Left colon (tissue), 2 donors: ENCODE measurements at regions not wholly inside any gene's neighbourhood (a gene's known extent, or its start where the extent isn't known, plus 50 kb on each side); places are given as distances from the start of the nearest gene placed in this dataset.
"Not testable (repeated sequence)": the region's sequence is repeated elsewhere in the genome, so short reads cannot be mapped to it uniquely, and the experiment has no call there.

Experiments
- ATAC-seq: fragments of 200-7000 bp; cut with Tn5 transposase; one replicate; pipeline ENCODE4 v1.9.1; 2020; ENCODE audit warnings: mild to moderate bottlenecking, moderate library complexity
- DNase-seq, 2 donors: peaks; one replicate each; pipeline ENCODE4 v3.0.0-alpha.2; 2020
- intact Hi-C, 2 donors: fragments of 100-400 bp; cut with DNase I in 1 of 2; cut with micrococcal nuclease in 1 of 2; formaldehyde crosslinking; loops; one replicate each; pipeline versions ENCODE4 v1.11.2 to v1.14.0; 2022; cut with DNase I, micrococcal nuclease
- donor health status: DM: no; HTN: no; CAD: no.
- donor health status: DM: yes; HTN: yes; CAD: no.

DNA sequence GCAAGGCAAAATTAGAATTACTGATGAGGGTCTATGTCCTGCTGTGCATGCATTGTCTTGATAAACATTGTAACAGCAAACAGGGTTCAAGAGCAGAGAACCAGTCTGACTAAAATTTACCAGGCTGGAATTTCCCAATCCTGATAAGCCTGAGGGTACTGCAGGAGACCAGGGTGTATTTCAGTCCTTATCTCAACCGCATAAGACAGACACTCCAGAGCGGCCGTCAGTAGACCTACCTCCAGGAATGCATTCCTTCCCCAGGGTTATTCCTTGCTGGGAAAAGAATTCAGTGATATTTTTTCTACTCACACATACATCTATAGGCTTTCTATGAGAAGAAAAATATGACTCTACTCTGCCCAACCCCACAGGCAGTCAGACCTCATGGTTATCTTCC lies 466.1 kb downstream of the SLC6A15 start:
- DNase-seq, ATAC-seq, intact Hi-C loops: not testable (repeated sequence)

DNA sequence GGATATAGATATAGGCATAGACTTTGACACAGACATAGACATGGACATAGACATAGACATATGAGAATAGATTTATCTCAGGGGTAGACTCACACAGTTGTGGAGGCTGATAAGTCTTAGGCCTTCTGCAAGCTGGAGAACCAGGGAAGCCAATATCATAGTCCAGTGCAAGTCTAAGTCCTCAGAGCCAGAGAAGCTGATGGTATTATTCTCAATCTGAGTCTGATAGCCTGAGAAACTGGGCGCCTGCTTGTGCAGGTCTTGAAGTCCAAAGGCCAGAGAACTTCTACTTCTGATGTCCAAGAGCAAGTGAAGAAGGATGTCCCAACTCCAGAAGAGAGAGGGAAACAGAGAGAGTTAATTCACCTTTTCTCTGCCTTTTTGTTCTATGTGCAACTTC lies 476.5 kb downstream of the SLC6A15 start:
- DNase-seq (no peak), ATAC-seq (no peak)
- intact Hi-C loops: no loop called here

DNA sequence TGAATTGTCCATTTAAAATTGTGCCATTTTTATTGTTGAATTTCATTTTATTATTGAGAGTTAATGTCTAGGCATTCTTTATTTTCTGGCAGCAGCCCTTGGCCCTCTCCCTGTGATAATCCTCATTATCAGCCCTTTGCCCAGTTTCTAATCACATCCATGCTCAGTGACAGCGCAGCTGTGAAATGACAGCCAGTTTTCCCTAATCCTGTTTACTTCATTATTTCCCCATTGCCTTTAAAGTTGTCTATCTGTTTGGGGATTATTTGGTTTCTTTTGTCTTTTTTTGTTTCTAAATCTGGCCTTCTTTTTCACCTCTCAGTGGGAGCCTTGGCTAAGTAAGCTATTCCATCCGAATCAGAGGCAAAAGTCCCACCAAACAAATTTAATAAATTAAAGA lies 476.9 kb downstream of the SLC6A15 start:
- intact Hi-C loops: no loop called here
- no peak for ATAC-seq
- DNase-seq: no peak

DNA sequence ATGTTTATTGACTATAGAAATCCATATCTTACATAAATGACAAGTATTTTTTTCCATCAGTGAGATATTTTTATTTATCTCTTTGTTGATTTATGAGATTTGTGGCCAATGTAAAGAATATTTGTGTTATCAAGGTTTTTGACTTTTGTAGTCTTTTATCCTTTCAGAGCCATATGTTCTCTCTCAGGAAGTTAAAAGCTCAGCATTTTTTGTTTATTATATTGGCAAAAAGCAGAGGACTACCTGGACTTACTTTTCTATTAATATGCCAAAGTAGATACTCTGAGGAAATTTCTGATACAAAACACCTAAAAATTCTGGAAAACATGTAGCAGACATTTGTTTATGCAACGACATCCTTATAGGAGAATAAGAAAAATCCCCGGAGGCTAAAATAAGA lies 490.3 kb downstream of the SLC6A15 start:
- DNase-seq (no peak), ATAC-seq (no peak)
- intact Hi-C loops: no loop called here

DNA sequence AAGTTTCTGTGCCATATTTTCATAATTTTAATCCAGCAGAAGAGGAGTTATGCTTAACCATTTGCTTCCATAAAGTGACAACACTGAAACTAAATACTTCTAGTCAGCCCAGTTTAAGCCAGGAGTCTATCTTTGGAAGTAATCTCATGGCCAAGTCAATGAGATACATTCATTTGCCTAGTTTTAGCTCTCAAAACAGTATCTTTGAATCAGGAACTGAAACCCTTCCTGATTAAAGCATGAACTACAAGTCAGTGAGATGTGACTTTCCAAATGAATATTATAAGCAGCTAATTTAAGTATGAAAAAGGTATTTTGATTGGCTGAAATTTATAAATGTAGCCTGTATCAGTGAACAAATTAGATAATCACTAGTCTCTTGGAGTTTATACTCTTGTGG lies 491.5 kb downstream of the SLC6A15 start:
- no peak for DNase-seq
- no peak for ATAC-seq
- intact Hi-C loops: no loop called here

DNA sequence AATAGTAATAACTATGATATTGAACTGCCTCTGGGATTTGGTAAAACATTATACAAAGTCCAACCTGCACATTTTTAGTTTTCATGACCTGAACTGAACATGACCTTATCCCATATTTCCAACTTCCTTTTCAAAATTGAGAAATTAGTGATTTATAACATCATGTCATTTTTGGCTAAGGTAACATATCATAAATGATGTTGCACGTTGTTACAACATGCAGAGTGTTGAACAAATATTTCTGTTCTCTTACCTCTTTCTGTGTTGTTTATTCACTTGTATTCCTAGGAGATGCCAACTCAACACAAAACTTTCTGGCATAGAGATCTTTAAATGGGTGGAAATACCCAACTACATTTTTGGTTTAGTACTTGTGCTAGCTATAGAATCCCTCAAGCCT lies 496.0 kb downstream of the SLC6A15 start:
- intact Hi-C loops: no loop called here
- DNase-seq (no peak), ATAC-seq (no peak)

DNA sequence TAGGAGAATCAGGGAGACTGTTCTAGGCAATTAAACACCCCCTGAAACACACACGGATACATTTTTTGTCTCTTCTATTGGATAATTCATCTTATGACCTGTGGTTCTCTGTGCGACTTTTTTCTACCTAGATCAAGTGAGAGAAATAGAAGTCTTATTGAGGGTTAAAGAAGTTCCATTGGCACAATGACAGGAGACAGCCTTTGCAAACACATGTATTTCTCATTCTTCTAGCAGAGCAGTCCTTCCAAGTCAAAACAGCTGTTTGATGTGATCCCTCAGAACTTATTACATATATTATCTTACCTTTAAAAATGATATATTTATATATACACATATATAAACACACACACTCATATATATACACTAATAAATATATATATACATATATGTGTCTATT lies 496.7 kb downstream of the SLC6A15 start:
- DNase-seq (no peak), ATAC-seq (no peak)
- intact Hi-C loops: no loop called here

DNA sequence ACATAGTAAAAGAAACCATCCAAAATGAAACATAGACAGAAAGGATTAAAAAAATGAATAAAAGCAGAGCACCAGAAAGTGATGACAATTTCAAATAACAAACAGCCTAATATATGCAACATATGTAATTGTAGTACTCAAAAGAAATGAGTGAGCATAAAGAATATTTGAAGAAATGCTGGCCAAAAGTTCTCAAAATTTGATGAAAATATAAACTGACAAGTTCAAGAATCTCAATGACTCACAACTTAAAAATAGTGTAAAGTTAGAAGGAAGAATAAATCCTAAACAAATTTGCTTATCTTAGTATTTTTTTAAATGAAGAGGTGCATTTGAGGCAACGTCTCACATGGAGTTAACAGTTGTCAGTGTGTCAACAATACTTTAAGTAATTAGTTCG lies 498.9 kb downstream of the SLC6A15 start:
- ATAC-seq (no peak), DNase-seq (no peak)
- intact Hi-C loops: no loop called here

DNA sequence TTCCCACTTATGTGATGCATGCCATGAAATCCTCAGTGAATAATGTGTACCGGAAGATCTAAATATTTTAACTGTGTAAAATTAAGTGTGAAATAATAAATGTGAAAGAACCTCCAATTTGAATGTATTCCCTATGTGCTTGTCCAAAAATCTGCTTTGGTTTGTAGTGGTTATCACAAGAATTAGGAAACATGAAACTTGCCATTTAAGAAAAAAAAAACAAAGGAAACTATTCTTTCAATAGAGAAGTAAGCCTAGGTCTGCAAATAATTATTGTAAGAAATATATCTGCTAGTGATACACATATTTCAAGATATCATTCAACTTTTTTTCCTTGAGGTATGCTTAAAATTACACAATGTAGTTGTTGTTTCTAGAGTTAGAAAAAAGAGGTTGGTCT lies 500.4 kb downstream of the SLC6A15 start:
- no peak for DNase-seq
- ATAC-seq: no peak
- intact Hi-C loops: no loop called here

DNA sequence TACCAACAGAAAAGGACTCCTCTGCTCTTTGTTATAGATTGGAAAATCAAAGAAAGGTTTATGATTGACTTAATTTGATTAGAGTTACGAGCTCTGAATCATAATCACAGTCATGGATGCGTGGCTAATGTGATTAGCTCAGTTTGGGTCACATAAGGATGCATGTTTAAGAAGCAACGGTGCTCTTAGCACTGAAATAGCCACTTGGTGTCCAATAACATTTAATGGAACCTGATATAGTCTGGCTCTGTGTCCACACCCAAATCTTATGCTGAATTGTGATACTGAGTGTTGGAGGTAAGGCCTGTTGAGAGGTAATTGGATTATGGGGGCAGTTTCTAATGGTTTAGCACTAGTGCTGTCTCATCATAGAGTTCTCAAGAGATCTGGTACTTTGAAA lies 501.6 kb downstream of the SLC6A15 start:
- intact Hi-C loops: no loop called here
- DNase-seq (no peak), ATAC-seq (no peak)

DNA sequence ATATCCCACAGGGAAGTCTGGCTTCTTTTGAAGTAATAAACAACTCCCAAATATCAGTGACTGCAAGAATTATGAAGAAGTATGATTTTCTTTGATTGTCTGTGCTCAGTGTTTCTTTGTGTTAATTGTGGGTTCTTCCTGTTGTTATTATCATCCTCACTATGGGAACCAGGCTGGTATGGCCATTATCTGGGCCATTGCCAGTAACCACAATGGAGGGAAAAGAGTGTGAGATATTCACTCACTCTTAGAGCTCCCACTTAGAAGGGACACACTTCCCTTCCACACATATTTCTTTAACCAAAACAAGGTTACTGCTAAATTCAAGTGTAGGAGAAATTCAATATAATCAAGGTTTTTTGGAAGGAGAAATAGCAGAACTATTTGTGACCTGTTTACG lies 503.7 kb downstream of the SLC6A15 start:
- no peak for DNase-seq
- intact Hi-C loops: no loop called here
- no peak for ATAC-seq

DNA sequence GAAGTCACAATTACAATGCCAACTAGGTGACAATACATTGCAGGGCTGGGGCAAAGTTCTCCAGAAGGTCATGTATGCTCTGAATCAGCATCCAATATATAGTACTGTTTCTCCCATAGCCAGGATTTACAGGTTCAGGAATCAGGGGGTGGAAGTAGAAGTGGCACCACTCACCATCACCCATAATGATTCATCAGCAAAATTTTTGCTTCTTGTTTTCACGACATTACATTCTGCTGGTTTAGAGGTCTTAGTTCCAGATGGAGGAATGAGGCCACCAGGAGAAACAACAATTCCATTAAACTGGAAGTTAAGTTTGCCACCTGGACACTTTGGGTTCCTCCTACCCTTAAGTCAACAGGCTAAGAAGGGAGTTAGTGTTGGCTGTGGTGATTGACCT lies 505.9 kb downstream of the SLC6A15 start:
- DNase-seq, intact Hi-C loops: not testable (repeated sequence)

DNA sequence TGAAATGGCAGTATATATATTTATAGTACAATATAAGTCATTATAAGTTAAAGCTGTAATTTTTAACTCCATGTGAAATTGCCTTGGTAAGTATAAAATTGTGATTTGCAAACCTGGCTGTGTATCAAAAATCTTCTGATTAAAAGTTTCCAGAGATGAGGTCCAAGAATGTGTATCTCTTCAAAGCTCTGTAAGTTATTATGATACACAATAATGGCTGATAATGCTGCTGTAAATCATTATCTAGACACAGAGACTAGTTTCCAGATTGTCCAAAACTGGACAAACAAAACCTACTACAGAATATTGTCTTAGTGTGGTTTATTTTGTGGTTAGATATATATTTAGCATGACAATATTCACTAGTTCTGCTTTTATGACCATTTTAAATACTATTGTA lies 514.8 kb downstream of the SLC6A15 start:
- ATAC-seq: no peak
- no peak for DNase-seq
- intact Hi-C loops: no loop called here

More for the DNA sequence above, 505.9 kb downstream of the SLC6A15 start:
- ATAC-seq: not testable (repeated sequence)

DNA sequence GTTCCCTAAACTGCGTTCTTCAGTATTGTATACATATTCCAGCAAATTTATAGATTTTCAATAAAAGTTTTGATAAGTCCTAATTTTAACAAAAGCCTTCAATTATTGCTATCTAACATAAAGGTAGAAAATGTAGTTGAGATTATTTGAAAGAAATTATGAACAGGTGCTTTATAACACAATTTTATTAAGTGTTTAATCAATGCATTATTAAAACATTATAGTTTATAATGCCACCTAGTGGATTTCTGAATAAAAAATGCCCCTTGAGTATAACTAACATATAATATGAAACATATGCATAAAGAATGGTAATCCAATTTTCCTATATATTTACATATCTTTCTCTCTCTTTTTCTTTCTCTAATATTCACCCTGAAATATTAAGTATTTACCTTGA lies 515.3 kb downstream of the SLC6A15 start:
- no peak for ATAC-seq
- no peak for DNase-seq
- intact Hi-C loops: no loop called here

DNA sequence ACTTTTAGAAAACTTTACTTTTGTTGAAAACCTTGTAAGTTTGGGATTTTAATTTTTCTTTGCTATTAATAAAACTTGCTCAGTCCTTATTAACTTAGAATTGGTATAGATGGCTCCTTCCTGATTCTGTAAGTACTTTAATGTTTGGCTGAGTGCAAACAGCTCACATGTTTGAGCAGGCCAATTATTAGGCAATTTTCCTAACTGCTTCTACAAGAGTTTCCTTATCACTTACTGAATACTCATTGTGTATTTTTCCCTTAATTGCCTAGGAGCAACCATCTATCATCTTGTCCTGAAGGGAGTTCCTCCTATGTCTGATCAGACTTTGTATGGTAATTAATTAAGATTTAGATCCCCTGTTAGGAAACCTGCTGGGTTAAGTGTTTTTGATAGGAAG lies 521.4 kb downstream of the SLC6A15 start:
- ATAC-seq, DNase-seq, intact Hi-C loops: not testable (repeated sequence)

DNA sequence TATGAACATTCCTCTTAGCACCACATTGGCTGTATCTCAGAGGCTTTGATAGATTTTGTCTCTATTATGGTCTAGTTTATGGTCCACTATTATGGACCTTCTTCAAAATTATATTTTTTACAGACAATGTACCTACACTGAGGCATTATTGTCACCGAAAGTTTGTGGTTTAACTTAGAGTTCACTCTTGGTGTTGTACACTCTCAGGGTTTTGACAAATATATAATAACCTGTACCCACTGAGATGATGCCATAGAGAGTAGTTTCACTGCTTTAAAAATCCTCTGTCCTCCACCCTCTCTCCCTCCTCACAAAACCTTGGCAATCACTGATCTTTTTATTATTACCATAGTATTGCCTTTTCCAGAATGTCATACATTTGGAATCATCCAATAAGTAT lies 528.2 kb downstream of the SLC6A15 start:
- intact Hi-C loops: no loop called here
- DNase-seq (no peak), ATAC-seq (no peak)

DNA sequence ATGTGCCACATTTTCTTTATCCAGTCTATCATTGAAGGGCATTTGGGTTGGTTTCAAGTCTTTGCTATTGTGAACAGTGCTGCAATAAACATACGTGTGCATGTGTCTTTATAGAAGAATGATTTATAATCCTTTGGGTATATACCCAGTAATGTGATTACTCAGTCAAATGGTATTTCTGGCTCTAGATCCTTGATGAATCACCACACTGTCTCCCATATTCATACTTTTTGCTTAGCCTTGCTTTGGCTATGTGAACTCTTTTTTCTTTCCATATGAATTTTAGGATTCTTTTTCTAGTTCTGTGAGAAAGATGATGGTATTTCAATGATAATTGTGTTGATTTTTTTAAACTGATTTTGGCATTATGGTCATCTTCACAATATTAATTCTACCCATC lies 530.1 kb downstream of the SLC6A15 start:
- ATAC-seq, DNase-seq, intact Hi-C loops: not testable (repeated sequence)

DNA sequence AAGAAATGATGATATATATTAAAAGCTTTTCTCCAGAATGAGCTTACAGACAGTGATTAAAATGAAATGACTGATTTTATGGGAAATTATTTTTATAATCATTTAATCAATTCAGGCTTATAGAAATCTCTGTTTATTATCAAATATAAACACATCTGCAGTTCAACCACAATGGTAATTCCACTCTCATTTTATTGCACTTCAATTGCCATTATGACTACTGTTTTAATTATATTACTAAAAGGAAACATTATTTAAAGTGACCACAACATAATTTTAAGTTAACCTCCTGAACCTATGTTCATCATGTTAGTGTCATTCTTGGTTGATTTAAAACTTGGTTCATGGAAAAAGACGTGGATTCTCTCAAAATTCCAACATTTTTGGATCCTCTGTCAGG lies 536.3 kb downstream of the SLC6A15 start:
- intact Hi-C loops: no loop called here
- DNase-seq (no peak), ATAC-seq (no peak)

DNA sequence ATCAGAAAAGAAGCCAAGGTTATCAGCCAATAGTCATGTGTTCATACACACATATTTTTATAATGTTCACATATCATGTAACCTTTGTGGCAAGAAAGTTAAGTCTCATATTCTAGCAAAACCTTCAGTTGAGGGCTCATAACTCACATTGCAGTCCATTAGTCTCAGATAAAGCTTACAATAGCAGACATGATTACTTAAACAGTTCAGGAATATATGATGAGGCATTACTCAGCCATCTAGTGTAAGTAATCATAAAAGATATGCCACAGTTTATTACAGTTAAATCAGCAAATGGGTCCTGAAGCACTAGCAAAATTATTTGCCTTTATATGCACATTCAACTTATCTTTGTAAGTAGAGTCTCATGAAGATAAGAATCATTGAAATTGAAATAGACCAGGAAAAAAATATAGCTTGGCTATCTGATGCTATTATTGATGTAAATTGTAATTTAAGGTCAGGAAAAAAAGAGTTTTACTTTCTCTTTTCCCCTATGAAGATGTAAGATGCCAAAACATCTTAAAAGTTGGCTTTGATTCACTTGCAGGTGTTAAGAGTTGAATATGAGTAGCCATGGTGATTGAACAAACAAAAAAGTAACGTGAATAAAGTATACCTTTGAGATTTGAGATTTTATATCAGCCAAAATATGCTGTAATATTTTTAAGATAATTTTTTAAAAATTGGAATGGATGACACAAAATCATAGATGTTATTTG lies 537.0 kb downstream of the SLC6A15 start:
- DNase-seq (no peak), ATAC-seq (no peak)
- intact Hi-C loops: no loop called here

DNA sequence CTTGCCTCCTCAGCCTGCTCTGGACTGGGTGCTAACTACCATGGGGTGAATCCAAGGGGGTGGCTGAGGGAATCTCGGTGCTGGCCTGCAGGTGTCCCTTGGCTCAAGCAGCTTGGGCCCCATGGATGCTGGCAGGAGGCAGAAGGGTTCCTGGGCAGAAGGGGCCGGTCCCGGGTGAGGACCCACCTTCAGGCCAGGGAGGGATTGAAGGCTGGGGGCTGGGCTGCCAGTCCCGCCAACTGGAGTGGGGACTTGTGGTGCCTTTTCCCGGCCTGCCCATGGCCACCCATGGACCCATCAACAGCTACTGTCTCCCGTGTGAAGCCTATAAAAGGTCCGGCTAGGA lies 550.1 kb downstream of the SLC6A15 start:
- no peak for DNase-seq
- intact Hi-C loops: no loop called here

More for the DNA sequence above, 550.1 kb downstream of the SLC6A15 start:
- no peak for ATAC-seq
